ENCODE measurements at regions not wholly inside any gene's neighbourhood (a gene's known extent, or its start where the extent isn't known, plus 50 kb on each side); places are given as distances from the start of the nearest gene placed in this dataset.

DNA sequence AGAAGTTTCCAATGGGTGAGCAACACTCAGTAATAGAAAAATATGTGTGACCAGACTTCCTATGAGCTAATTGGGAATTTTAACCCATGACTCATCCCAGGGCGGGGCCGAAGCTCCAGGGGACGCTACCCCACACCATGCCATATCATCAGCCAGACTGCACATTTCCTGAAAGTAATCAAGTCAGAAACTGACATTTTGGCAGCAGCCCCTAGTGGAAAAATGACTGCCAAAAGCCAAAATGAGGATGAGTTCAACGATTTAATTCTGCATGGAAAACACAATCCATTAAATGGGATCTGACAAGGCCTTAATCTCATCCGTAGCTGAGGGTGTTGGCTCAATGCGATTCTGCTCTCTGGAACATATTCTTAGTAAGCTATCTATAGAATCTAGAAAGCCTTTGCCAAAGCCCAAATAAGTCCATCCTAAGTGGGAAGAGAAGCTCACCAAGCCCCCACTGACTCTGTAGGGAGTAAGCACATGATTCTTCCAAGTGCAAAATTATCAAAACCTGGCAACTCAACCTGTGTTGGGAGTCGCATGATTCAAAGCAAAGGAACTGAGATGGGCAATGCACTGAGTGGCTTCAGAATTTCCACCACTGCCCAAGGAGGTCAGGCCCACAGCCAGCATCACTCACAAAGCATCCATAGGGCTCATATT lies 93.1 kb upstream of the PDE1C start:
- ATAC-seq (no peak), DNase-seq (ENCODE audit: low read depth, low spot score) (no peak), FAIRE-seq (no peak)
- ChIA-PET POLR2A (no interaction called here), RAD21 (ENCODE audit: unreplicated experiment) (no interaction called here), SMC1A (ENCODE audit: uncharacterized antibody, unreplicated experiment) (interaction anchor here (0.6 to 1.4 kb wide), 3 partner anchors 20 to 368 kb away, joined by 3 to 5 read pairs (median 3); no protein-coding TSS in a partner anchor), CTCF (no interaction called here)
- Histone ChIP-seq H3K36me3 (ENCODE audit: control insufficient read depth in 2 of 2, insufficient read depth in 2 of 2, low read length in 1 of 2) (no peaks in the 10 kb centered on the region), H3K4me3 (no peak overlapping the region), H3K27ac (ENCODE audit: control insufficient read depth, insufficient read depth) (no peak overlapping the region), H3K4me2 (ENCODE audit: control insufficient read depth, insufficient read depth) (no peak overlapping the region), H4K20me1 (ENCODE audit: control insufficient read depth, insufficient read depth) (no peaks in the 10 kb centered on the region), H3K79me2 (ENCODE audit: control insufficient read depth, insufficient read depth, low read length) (no peaks in the 10 kb centered on the region), H3K9ac (ENCODE audit: control insufficient read depth, insufficient read depth, low read length) (no peak overlapping the region), H3K27me3 (replicated peaks in 1 of 2; ENCODE audit: control insufficient read depth in 2 of 2, insufficient read depth in 2 of 2, low read length in 1 of 2) (0 out of 4 replicates have a peak, but pooled peaks cover 0 to 2% of the 10 kb centered on the region in 2 experiments), H3K4me1 (ENCODE audit: control insufficient read depth, insufficient read depth, low read length) (no peaks in the 10 kb centered on the region), H2AFZ (ENCODE audit: control insufficient read depth, low read depth, low read length) (no peak overlapping the region), H3K9me3 (replicated peaks; ENCODE audit: control insufficient read depth, insufficient read depth, low read length) (no peaks in the 10 kb centered on the region)
- intact Hi-C loops (cut with micrococcal nuclease; ENCODE audit: unreplicated experiment) (no loop called here), in situ Hi-C loops (cut with MboI) (no loop called here)
- WGBS (ENCODE audit: insufficient coverage, insufficient replicate concordance, low lambda C conversion rate, missing lambda C conversion rate) = 43% methylated on average over 7 of the region's 7 CpGs
- BruUV-seq (replicated peaks) = no TSS peak
- TF ChIP-seq BACH1 (IDR thresholded peaks at IDR 0.05; ENCODE audit: borderline replicate concordance) (no peak), ZNF384 (IDR thresholded peaks at IDR 0.05; ENCODE audit: borderline replicate concordance, low read depth, low read length) (no peak), PAX5 (IDR thresholded peaks at IDR 0.05; ENCODE audit: borderline replicate concordance, low read depth, low read length) (no peak), EZH2 (IDR thresholded peaks at IDR 0.05; ENCODE audit: borderline replicate concordance, control insufficient read depth, low read depth, low read length) (no peak), TARDBP (IDR thresholded peaks at IDR 0.05; ENCODE audit: borderline replicate concordance) (no peak), RCOR1 (conservative IDR thresholded peaks at IDR 0.05; ENCODE audit: low read depth, low read length) (no peak), NFIC (IDR thresholded peaks at IDR 0.05; ENCODE audit: low read depth, low read length) (no peak), ZNF217 (IDR thresholded peaks at IDR 0.05) (no peak), MTA3 (IDR thresholded peaks at IDR 0.05; ENCODE audit: borderline replicate concordance, low read length) (no peak), NFXL1 (IDR thresholded peaks at IDR 0.05; ENCODE audit: borderline replicate concordance) (no peak), HDAC6 (IDR thresholded peaks at IDR 0.05; ENCODE audit: unreplicated experiment) (no peak)
- TF ChIP-seq, protein P1, sequence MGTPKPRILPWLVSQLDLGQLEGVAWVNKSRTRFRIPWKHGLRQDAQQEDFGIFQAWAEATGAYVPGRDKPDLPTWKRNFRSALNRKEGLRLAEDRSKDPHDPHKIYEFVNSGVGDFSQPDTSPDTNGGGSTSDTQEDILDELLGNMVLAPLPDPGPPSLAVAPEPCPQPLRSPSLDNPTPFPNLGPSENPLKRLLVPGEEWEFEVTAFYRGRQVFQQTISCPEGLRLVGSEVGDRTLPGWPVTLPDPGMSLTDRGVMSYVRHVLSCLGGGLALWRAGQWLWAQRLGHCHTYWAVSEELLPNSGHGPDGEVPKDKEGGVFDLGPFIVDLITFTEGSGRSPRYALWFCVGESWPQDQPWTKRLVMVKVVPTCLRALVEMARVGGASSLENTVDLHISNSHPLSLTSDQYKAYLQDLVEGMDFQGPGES (IDR thresholded peaks at IDR 0.05) = no peak
- TF ChIP-seq, protein P2, sequence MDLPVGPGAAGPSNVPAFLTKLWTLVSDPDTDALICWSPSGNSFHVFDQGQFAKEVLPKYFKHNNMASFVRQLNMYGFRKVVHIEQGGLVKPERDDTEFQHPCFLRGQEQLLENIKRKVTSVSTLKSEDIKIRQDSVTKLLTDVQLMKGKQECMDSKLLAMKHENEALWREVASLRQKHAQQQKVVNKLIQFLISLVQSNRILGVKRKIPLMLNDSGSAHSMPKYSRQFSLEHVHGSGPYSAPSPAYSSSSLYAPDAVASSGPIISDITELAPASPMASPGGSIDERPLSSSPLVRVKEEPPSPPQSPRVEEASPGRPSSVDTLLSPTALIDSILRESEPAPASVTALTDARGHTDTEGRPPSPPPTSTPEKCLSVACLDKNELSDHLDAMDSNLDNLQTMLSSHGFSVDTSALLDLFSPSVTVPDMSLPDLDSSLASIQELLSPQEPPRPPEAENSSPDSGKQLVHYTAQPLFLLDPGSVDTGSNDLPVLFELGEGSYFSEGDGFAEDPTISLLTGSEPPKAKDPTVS (IDR thresholded peaks at IDR 0.05; ENCODE audit: low read depth, low read length) = no peak
- TF ChIP-seq, protein P3, sequence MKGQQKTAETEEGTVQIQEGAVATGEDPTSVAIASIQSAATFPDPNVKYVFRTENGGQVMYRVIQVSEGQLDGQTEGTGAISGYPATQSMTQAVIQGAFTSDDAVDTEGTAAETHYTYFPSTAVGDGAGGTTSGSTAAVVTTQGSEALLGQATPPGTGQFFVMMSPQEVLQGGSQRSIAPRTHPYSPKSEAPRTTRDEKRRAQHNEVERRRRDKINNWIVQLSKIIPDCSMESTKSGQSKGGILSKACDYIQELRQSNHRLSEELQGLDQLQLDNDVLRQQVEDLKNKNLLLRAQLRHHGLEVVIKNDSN (IDR thresholded peaks at IDR 0.05; ENCODE audit: borderline replicate concordance, extremely low read length, insufficient read depth, low read depth, low read length) = no peak
- TF ChIP-seq, protein P4, sequence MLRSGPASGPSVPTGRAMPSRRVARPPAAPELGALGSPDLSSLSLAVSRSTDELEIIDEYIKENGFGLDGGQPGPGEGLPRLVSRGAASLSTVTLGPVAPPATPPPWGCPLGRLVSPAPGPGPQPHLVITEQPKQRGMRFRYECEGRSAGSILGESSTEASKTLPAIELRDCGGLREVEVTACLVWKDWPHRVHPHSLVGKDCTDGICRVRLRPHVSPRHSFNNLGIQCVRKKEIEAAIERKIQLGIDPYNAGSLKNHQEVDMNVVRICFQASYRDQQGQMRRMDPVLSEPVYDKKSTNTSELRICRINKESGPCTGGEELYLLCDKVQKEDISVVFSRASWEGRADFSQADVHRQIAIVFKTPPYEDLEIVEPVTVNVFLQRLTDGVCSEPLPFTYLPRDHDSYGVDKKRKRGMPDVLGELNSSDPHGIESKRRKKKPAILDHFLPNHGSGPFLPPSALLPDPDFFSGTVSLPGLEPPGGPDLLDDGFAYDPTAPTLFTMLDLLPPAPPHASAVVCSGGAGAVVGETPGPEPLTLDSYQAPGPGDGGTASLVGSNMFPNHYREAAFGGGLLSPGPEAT (IDR thresholded peaks at IDR 0.05; ENCODE audit: low read depth) = no peak
- TF ChIP-seq, protein P5, sequence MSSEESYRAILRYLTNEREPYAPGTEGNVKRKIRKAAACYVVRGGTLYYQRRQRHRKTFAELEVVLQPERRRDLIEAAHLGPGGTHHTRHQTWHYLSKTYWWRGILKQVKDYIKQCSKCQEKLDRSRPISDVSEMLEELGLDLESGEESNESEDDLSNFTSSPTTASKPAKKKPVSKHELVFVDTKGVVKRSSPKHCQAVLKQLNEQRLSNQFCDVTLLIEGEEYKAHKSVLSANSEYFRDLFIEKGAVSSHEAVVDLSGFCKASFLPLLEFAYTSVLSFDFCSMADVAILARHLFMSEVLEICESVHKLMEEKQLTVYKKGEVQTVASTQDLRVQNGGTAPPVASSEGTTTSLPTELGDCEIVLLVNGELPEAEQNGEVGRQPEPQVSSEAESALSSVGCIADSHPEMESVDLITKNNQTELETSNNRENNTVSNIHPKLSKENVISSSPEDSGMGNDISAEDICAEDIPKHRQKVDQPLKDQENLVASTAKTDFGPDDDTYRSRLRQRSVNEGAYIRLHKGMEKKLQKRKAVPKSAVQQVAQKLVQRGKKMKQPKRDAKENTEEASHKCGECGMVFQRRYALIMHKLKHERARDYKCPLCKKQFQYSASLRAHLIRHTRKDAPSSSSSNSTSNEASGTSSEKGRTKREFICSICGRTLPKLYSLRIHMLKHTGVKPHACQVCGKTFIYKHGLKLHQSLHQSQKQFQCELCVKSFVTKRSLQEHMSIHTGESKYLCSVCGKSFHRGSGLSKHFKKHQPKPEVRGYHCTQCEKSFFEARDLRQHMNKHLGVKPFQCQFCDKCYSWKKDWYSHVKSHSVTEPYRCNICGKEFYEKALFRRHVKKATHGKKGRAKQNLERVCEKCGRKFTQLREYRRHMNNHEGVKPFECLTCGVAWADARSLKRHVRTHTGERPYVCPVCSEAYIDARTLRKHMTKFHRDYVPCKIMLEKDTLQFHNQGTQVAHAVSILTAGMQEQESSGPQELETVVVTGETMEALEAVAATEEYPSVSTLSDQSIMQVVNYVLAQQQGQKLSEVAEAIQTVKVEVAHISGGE (CRISPR knock-in tag; IDR thresholded peaks at IDR 0.05) = no peak
